Lower leg skin (tissue), 4 donors: ENCODE measurements at regions not wholly inside any gene's neighbourhood (a gene's known extent, or its start where the extent isn't known, plus 50 kb on each side); places are given as distances from the start of the nearest gene placed in this dataset.
"Not testable (repeated sequence)": the region's sequence is repeated elsewhere in the genome, so short reads cannot be mapped to it uniquely, and the experiment has no call there.

Experiments
- DNase-seq, 2 donors: peaks; one replicate each; pipeline ENCODE4 v3.0.0-alpha.2; 2019; ENCODE audit warnings: low spot score in 2 of 2
- H3K4me3 ChIP-seq: fragments of 200-600 bp; sonication (generic); 2 replicates; pipeline ENCODE4 v1.5.1; 2017; ENCODE audit warnings: mild to moderate bottlenecking, low read depth; ENCODE audit not compliant: poor library complexity, severe bottlenecking
- POLR2A ChIP-seq, 2 donors: fragments of 450-650 bp; IDR thresholded peaks; one replicate each; pipeline ENCODE4 v1.6.1; 2016 to 2017; ENCODE audit warnings: antibody characterized with exemption in 2 of 2, mild to moderate bottlenecking in 1 of 2, moderate library complexity in 1 of 2
- WGBS, 2 donors: methylation state at CpG; one replicate each; pipeline ENCODE4 v1.1.5; 2018; 5-methylcytosine and 5-hydroxymethylcytosine counted together
- intact Hi-C: fragments of 100-400 bp; cut with DNase I; formaldehyde crosslinking; loops from one replicate; pipeline ENCODE4 v1.15.0; 2023; ENCODE audit warnings: low total_unique reads
- TF ChIP-seq, protein P1 (sequence below), 3 donors: fragments of 450-650 bp; IDR thresholded peaks; one replicate each; pipeline ENCODE4 v1.5.1; 2016; ENCODE audit warnings: antibody characterized with exemption in 3 of 3, mild to moderate bottlenecking in 3 of 3, moderate library complexity in 2 of 3

GRCh38 chr21:20045197-20045596 lies 953.0 kb upstream of the NCAM2 start:
- TF ChIP-seq POLR2A (IDR thresholded peaks at IDR 0.05): no peak
- TF ChIP-seq, protein P1, sequence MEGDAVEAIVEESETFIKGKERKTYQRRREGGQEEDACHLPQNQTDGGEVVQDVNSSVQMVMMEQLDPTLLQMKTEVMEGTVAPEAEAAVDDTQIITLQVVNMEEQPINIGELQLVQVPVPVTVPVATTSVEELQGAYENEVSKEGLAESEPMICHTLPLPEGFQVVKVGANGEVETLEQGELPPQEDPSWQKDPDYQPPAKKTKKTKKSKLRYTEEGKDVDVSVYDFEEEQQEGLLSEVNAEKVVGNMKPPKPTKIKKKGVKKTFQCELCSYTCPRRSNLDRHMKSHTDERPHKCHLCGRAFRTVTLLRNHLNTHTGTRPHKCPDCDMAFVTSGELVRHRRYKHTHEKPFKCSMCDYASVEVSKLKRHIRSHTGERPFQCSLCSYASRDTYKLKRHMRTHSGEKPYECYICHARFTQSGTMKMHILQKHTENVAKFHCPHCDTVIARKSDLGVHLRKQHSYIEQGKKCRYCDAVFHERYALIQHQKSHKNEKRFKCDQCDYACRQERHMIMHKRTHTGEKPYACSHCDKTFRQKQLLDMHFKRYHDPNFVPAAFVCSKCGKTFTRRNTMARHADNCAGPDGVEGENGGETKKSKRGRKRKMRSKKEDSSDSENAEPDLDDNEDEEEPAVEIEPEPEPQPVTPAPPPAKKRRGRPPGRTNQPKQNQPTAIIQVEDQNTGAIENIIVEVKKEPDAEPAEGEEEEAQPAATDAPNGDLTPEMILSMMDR (IDR thresholded peaks at IDR 0.05): no peak
- WGBS, 2 donors: 89 to 94% methylated on average over 5 of the region's 5 CpGs
- H3K4me3 ChIP-seq: no peak overlapping the region
- DNase-seq: no peak
- intact Hi-C loops: no loop called here

GRCh38 chr21:20048130-20048837 lies 949.9 kb upstream of the NCAM2 start:
- not testable (repeated sequence) for DNase-seq
- WGBS, 2 donors: 93 to 94% methylated on average over 19 to 20 of the region's 20 CpGs

DNA sequence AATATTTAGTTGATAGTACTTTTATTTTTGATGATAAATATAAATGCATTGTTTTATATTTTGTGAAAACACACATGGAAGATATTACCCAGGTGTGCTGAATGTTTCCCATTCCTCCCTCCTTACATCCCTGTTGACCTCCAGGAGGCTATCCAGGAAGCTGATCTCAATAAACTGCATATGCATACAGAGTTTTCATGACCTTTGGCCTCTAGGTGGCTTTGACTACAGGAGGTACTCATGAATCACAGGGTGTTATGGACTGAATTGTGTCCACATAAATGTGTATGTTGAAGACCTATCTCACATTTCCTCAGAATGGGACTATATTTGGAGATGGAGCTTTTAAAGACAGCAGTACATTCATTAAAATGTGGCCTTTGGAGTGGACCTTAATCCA lies 914.9 kb upstream of the NCAM2 start:
- TF ChIP-seq, protein P1 (IDR thresholded peaks at IDR 0.05): no peak
- no peak for TF ChIP-seq POLR2A (IDR thresholded peaks at IDR 0.05)
- no peak overlapping the region for H3K4me3 ChIP-seq
- no peak for DNase-seq
- intact Hi-C loops: no loop called here

More at GRCh38 chr21:20048130-20048837, 949.9 kb upstream of the NCAM2 start:
- H3K4me3 ChIP-seq, intact Hi-C loops: not testable (repeated sequence)

DNA sequence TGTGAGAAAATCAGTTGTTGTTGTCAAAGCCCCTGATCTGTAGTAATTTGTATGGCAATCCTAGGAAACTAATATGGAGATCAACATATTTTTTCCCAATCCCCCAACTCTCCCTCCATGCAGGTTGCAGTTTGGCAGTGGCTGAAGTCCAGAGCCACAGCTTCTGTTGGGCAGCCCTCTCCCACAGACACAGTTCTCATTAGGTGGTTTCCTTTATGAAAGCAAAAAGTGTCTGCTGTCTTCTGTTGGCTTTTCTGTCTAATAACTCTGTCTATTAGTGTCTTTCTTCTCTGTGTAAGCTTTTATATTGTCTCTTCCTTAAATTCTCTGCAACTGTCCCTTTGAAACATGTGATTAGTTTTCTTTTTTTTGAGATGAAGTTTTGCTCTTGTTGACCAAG lies 914.3 kb upstream of the NCAM2 start:
- TF ChIP-seq POLR2A (IDR thresholded peaks at IDR 0.05): no peak
- TF ChIP-seq, protein P1 (IDR thresholded peaks at IDR 0.05): no peak
- intact Hi-C loops: no loop called here
- no peak overlapping the region for H3K4me3 ChIP-seq
- DNase-seq: no peak

- intact Hi-C loops: no loop called here
- 71 to 83% methylated on average over 3 of the region's 3 CpGs for WGBS, 2 donors
- no peak for DNase-seq
- no peak for TF ChIP-seq POLR2A (IDR thresholded peaks at IDR 0.05)
- TF ChIP-seq, protein P1 (IDR thresholded peaks at IDR 0.05): no peak
- no peak overlapping the region for H3K4me3 ChIP-seq
Observed at GRCh38 chr21:20086508-20086907, 911.7 kb upstream of the NCAM2 start.

GRCh38 chr21:20106368-20106767 lies 891.8 kb upstream of the NCAM2 start:
- 51 to 58% methylated on average over 2 of the region's 2 CpGs for WGBS, 2 donors
- DNase-seq: no peak
- no peak for TF ChIP-seq POLR2A (IDR thresholded peaks at IDR 0.05)
- TF ChIP-seq, protein P1 (IDR thresholded peaks at IDR 0.05): no peak
- intact Hi-C loops: no loop called here
- no peak overlapping the region for H3K4me3 ChIP-seq
